ENCODE measurements at regions not wholly inside any gene's neighbourhood (a gene's known extent, or its start where the extent isn't known, plus 50 kb on each side); places are given as distances from the start of the nearest gene placed in this dataset.

- Histone ChIP-seq H4K5ac (ENCODE audit: low read depth, low read length) (no peak overlapping the region), H3K23ac (ENCODE audit: low read depth, low read length) (no peak overlapping the region), H2AK9ac (replicated peaks; ENCODE audit: low read depth, low read length, poor library complexity) (no peak overlapping the region), H4K91ac (ENCODE audit: insufficient read depth, low read depth, low read length) (no peak overlapping the region), H3K56ac (ENCODE audit: extremely low read depth, insufficient read depth, low read length) (no peak overlapping the region), H3K18ac (ENCODE audit: low read depth, low read length) (no peak overlapping the region), H2BK120ac (ENCODE audit: low read depth, low read length) (no peak overlapping the region), H3K27ac (ENCODE audit: insufficient read depth, low read length) (no peak overlapping the region), H3K14ac (replicated peaks; ENCODE audit: low read depth, low read length) (no peak overlapping the region), H3K9me1 (ENCODE audit: insufficient read depth, low read length) (no peaks in the 10 kb centered on the region), H2BK20ac (ENCODE audit: low read depth, low read length) (no peak overlapping the region), H2AFZ (replicated peaks; ENCODE audit: low read length, poor library complexity) (no peak overlapping the region), H3K4ac (ENCODE audit: low read depth, low read length) (no peak overlapping the region), H3K4me3 (ENCODE audit: insufficient read depth, low read depth, low read length) (no peak overlapping the region), H3K36me3 (ENCODE audit: control insufficient read depth, insufficient read depth, low read length) (no peaks in the 10 kb centered on the region), H3K9me3 (ENCODE audit: control insufficient read depth, insufficient read depth, low read length) (no peaks in the 10 kb centered on the region), H4K20me1 (ENCODE audit: insufficient read depth, low read length) (no peaks in the 10 kb centered on the region), H4K8ac (ENCODE audit: low read depth in 2 of 2, low read length in 2 of 2) (no peak overlapping the region), H3K9ac (ENCODE audit: low read depth, low read length) (no peak overlapping the region), H3K79me1 (ENCODE audit: low read depth in 1 of 2, low read length in 2 of 2) (no peaks in the 10 kb centered on the region), H2BK5ac (ENCODE audit: low read depth, low read length, poor library complexity, severe bottlenecking) (no peak overlapping the region), H2BK15ac (ENCODE audit: low read depth, low read length) (no peak overlapping the region), H2AK5ac (ENCODE audit: low read depth, low read length) (no peak overlapping the region), H3K4me1 (ENCODE audit: control insufficient read depth, insufficient read depth, low read length) (no peaks in the 10 kb centered on the region), H3K4me2 (ENCODE audit: low read depth, low read length) (no peak overlapping the region), H3K27me3 (ENCODE audit: control insufficient read depth, insufficient read depth, low read length) (no peaks in the 10 kb centered on the region)
- 72% methylated on average over 3 of the region's 7 CpGs; no CpG with 5 or more reads in 1 of the 2 experiments for WGBS, 2 experiments (ENCODE audit: extremely low coverage in 2 of 2, insufficient read length in 1 of 2)
- ChIA-PET CTCF (no interaction called here), POLR2A (ENCODE audit: unreplicated experiment) (no interaction called here)
- TF ChIP-seq RCOR1 (IDR thresholded peaks at IDR 0.05; ENCODE audit: insufficient replicate concordance, low read length) (no peak), MAZ (IDR thresholded peaks at IDR 0.05; ENCODE audit: borderline replicate concordance, low read depth, low read length) (no peak), CHD1 (IDR thresholded peaks at IDR 0.05; ENCODE audit: low read depth, low read length) (no peak), MXI1 (IDR thresholded peaks at IDR 0.05; ENCODE audit: borderline replicate concordance, low read depth, low read length) (no peak), CEBPB (IDR thresholded peaks at IDR 0.05; ENCODE audit: low read depth, low read length) (no peak), MAFK (IDR thresholded peaks at IDR 0.05; ENCODE audit: low read depth, low read length) (no peak), RAD21 (IDR thresholded peaks at IDR 0.05; ENCODE audit: low read length) (no peak), SMC3 (IDR thresholded peaks at IDR 0.05; ENCODE audit: low read depth, low read length) (no peak), USF2 (IDR thresholded peaks at IDR 0.05; ENCODE audit: low read depth, low read length) (no peak), RFX5 (IDR thresholded peaks at IDR 0.05; ENCODE audit: low read depth, low read length) (no peak), POLR2A (IDR thresholded peaks at IDR 0.05; ENCODE audit: low read depth, low read length) (no peak)
- TF ChIP-seq, protein P1, sequence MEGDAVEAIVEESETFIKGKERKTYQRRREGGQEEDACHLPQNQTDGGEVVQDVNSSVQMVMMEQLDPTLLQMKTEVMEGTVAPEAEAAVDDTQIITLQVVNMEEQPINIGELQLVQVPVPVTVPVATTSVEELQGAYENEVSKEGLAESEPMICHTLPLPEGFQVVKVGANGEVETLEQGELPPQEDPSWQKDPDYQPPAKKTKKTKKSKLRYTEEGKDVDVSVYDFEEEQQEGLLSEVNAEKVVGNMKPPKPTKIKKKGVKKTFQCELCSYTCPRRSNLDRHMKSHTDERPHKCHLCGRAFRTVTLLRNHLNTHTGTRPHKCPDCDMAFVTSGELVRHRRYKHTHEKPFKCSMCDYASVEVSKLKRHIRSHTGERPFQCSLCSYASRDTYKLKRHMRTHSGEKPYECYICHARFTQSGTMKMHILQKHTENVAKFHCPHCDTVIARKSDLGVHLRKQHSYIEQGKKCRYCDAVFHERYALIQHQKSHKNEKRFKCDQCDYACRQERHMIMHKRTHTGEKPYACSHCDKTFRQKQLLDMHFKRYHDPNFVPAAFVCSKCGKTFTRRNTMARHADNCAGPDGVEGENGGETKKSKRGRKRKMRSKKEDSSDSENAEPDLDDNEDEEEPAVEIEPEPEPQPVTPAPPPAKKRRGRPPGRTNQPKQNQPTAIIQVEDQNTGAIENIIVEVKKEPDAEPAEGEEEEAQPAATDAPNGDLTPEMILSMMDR (conservative IDR thresholded peaks at IDR 0.05; ENCODE audit: low read depth, low read length), result no peak
- intact Hi-C loops (cut with micrococcal nuclease) (no loop called here), in situ Hi-C loops (cut with MboI; ENCODE audit: low sequenced_read_pairs) (no loop called here), dilution Hi-C loops (cut with HindIII; ENCODE audit: low sequenced_read_pairs, unreplicated experiment) (no loop called here)
- DNase-seq (no peak), ATAC-seq (ENCODE audit: low read depth) (no peak)
- BruUV-seq (replicated peaks), result no TSS peak
Observed at GRCh38 chr16:50999181-50999580, 151.9 kb downstream of the SALL1 start.

All from IMR-90 (cell line).